T-helper 2 cell treated with Interferon-gamma antibody and Interleukin-4, amounts not matched to agents 100 ng/mL and 5 ng/mL, for 36 hours (primary cell): ENCODE measurements at regions not wholly inside any gene's neighbourhood (a gene's known extent, or its start where the extent isn't known, plus 50 kb on each side); places are given as distances from the start of the nearest gene placed in this dataset.
"Not testable (repeated sequence)": the region's sequence is repeated elsewhere in the genome, so short reads cannot be mapped to it uniquely, and the experiment has no call there.

Experiments
- intact Hi-C: fragments of 100-400 bp; cut with micrococcal nuclease; formaldehyde crosslinking; loops from one replicate; pipeline ENCODE4 v1.15.1; 2023

DNA sequence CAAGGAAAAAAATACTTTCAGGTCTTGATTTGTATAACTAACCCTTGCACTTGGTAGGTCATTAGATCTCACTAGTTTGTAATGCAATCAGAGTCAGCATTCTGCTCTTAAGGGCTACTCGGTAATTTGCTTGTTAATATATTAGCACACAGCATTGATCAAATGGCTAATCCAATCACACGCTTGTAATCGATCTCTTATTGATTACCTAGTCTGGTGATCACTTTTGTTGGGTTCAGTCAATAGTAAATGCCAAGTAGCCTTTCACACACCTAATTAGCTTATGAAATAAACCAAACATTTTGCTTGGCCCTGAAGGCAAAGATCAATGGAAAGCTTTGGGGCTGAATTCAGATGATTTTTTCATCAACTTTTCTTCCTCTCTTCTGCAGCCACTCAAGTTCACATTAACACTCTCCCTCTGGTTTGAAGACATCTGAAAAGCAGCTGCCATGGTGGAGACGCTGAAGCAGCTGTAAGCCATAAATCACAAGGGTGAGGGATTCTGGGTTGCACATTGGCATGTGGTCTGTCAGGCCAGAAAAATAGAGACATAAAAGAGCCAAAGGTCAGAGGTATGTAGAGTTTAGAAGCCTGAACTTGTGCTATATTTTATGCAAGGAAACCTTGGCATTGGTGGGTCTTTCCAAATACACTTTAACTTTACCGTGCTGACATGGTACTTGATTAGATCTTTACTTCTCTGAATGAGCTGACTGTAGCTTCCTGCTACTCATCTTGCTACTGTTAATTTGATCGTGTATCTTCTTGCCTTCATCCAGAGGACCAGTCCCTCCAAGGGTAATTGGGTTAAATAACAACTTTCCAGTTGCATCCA is 234.4 kb downstream of the SIM1 start:
- intact Hi-C loops = no loop called here

DNA sequence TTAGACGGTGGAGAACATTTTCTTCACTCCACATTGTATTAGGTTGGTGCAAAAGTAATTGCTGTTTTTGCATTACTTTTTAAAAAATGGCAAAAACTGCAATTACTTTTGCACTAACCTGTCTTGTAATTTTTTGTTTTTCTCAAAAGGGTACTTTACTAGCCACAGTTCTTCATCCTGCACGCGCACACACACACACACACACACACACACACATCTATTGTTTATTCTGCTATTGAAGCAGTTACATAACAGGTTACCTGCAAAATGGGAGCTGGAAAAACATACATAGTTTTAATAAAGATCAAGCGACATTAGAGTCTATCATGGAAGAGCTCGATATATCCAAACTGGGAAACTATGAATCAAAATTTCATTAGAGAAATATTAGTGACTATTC is 235.2 kb downstream of the SIM1 start:
- intact Hi-C loops = loop anchor here (1.0 to 2.0 kb wide), 2 partner anchors 29 to 57 kb away; no protein-coding TSS in a partner anchor

DNA sequence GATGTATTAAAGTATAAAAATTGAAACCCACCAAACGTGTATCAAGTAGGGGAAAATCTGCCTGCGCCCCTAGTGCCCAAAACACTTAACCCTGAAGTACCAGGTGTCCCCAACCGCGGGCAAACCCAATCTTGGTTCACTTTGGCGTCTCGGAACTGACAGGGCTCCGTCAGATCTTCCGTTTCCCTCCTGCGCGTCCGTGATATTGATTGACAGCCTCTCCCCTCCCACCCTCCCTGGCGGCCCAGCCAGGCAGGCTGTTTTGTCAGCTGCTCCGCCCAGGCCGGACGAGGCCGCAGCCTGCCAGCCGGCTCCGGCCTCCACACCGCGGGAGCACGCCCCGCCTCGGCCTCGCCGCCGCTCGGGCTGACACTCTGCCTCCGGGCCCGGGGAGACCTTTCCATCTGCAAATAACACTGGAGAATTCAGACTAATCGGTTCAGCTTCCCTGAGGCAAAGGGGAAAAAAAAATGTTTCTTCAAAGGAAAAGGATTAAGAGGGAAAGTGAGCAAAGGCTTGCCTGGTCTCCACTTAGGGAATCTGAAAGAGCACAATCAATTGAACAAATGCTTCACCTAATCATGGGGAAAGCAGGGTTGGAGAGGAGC is 234.9 kb upstream of the MCHR2 start:
- intact Hi-C loops = loop anchor here (1.0 to 2.0 kb wide), 2 partner anchors 29 to 56 kb away; no protein-coding TSS in a partner anchor

- intact Hi-C loops = loop anchor here (2.0 kb wide), 1 partner anchor 56 kb away; no protein-coding TSS in a partner anchor
Observed at GRCh38 chr6:100228437-100228833, 234.4 kb upstream of the MCHR2 start.

- intact Hi-C loops = no loop called here
Observed at GRCh38 chr6:100226811-100227210, 232.8 kb upstream of the MCHR2 start.

- intact Hi-C loops = not testable (repeated sequence)
Observed at GRCh38 chr6:100223952-100224351, 229.9 kb upstream of the MCHR2 start.

DNA sequence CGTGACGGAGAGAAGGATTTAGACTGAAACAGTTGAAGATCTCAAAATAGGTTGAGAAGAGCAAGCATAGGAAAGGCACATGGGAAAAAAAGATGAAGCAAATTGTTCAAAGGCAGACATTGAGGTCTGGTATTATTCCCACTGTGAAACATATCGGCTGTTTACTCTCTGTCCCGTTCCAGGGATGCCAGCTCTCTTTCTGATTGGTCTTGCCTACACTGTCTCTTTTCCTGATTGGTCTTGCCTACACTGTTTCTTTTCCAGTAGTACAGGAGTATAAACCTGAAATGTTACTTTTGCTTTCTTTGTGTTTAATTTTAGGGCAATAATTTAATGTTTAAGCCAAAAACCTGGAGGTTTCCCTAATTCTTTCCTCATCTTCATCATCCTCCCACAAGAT is 226.5 kb upstream of the MCHR2 start:
- intact Hi-C loops = no loop called here

DNA sequence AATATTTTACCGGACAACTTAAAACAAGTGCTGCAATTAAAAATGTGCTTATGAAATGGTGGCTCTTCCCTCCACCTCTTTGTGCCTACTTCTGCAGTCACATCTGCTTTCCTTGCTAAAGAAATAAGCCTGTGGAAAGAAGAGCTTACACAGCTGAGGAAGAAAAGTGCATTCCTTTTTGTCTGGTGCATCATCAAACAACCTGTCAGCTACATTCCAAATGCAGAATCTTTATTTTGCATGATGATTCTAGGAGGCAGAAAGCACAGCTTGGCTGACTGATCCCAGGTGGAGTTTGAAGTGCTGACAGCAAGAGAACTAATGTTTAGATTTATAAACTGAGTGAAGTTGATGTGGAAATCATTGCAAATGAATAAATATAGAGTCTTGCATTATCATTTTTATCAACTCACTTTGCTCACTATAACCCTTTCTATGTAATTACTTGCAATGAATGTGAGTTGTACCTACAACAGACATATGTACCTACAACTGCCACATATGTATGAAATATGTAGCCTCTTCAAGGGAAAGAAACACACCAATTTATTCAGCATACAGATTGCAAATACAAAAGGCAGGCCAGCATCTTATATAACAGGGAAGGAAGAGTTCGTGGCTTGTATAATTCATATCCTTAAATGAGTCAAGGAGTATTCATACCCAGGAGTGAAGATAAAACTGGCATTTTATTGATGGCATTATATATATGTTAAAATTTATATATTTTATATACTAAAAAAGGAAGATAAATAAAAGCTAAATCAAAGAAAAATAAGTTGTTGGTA is 223.4 kb upstream of the MCHR2 start:
- intact Hi-C loops = no loop called here

DNA sequence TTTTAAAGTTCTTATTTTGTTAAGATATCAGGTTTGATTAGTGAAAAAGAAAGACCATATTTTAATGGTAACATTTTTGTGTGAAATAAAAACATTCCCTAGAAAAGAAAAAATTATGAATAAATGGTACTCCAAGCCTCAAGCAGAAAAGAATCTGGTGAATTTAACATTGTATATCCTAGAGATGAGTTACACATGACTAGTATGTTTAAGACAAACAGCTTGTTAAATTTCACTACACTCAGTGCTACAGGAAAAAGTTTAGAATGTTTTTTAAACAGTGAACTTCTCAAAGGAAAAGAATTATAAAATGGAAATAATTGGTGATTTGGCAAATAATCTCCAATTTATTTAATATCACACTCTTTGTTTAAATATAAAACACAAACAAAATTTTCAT is 222.7 kb upstream of the MCHR2 start:
- intact Hi-C loops = no loop called here

GRCh38 chr6:100212131-100212530 is 218.1 kb upstream of the MCHR2 start:
- intact Hi-C loops = no loop called here

DNA sequence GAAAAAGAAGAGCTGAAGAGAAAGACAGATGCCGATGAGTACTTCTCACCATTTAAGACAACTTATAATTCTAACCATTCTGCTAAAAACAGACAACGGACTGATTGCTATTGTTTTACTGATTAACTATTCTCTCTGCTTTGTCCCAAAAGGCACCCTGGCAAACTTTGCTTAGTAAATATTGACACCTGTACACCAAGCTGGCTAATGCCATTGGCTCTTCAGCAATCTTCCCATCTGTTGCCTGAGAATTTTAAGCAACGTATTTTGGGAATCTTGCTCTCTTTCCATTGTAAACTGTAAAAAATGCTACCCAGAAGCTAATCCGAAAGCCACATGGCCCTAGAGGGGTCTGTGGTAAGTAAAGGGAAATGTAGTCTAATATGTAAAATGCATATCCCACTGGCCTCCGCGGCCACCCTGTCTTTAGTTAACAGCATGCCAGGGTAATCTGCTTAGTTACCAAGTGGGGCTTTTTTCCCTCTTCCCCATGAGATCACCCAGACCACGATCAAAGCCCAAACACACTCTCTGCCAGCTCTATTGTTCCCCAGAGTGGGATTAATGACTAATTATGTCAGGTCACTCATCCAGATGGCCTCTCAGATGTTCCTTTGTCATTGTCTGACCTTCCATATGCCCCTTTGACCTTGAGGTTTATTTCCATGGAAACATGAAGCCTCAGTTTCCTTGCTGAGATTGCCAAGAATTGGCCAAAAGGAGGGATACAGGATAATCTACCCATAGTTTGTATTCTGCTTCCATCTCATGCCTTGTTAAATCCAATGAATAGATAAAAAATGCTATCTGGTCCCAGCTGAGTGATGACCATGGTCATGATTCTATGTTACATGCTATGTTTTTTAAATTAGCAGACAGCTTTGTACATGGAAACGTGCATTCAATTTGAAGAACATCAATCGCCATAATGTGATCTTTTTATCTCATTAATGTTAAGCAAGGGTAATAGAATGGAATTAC is 216.4 kb upstream of the MCHR2 start:
- intact Hi-C loops = no loop called here

DNA sequence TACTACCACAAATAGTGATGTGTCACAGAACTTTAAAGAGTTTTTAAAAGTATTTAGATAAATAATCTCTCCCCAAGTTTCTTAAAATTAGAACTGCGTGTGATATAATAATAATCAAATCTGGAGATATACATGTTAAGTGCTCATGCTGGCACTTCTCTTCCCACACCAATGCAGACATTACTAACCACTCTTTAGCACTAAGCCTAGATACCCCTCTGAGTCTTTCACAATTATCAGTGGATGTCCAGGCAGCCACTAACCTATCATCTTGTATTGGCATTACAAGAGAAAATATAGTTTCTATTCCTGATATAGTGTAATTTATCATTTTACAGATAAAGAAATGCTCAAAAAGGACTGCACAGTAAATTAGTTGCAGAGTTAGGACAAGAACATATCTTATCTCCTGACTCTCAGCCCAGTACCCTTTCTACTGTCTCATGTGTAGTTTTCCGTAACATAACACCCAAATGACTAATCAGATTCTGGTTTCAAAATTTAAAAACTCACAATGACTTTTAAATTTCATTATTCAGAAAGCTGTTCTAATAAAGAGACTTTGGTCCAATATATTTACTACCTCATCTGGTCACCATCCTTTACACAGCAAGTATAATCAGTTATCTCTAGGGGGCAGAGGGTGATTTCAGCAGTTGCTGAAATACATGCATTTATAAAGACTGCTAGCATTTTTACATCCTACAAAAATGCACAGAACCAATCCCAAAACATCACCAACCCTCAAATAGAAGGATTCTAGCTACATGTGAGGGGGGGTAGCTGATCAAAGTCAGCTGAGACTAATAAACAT is 215.5 kb upstream of the MCHR2 start:
- intact Hi-C loops = no loop called here

- intact Hi-C loops = no loop called here
Observed at GRCh38 chr6:100203400-100203799, 209.4 kb upstream of the MCHR2 start.

DNA sequence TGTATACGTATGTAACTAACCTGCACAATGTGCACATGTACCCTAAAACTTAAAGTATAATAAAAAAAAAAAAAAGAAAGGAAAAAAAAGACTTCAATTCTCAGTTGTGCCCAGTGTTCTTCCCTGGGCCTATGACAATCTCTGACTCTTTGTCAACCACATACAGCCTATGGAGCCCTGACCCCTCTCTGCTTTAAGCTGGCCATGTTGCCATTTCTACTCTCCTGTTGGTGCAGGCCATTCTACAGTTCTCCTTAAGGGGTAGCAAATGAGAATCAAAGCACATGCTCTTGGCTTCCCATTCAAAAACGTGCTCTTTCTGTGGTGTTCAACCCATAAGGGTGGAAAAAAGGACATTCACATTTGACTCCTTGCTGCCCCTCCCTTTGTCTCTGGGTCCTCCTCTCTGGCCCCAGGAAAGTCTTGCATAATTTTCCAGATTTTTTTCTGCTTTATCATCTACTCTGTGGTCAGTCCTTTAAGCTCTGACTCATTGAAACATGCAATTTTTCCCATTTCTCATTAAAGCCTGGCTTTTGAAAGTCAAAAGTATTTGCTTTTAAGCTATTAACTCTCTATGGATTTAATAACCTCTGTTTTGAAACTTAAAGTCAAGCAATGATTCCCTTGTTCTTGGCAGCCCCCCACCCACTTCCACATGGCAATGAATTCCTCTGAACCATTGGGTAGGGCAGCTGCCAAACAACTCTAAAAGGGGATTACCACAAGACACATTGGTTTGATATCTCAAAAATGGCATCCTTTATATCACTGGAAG is 208.6 kb upstream of the MCHR2 start:
- intact Hi-C loops = no loop called here

GRCh38 chr6:100196214-100196982 is 202.4 kb upstream of the MCHR2 start:
- intact Hi-C loops = not testable (repeated sequence)

DNA sequence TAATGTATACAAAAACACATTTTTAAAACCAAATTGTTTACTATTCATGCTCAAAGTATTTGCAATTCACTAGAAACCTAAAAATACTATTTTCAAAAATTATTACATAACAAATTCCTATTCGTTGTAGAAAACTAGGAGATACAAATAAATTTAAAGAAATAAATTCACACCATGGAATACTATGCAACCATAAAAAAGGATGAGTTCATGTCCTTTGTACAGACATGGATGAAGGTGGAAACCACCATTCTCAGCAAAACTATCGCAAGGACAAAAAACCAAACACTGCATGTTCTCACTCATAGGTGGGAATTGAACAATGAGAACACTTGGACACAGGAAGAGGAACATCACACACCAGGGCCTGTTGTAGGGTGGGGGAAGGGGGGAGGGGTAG is 201.2 kb upstream of the MCHR2 start:
- intact Hi-C loops = not testable (repeated sequence)

DNA sequence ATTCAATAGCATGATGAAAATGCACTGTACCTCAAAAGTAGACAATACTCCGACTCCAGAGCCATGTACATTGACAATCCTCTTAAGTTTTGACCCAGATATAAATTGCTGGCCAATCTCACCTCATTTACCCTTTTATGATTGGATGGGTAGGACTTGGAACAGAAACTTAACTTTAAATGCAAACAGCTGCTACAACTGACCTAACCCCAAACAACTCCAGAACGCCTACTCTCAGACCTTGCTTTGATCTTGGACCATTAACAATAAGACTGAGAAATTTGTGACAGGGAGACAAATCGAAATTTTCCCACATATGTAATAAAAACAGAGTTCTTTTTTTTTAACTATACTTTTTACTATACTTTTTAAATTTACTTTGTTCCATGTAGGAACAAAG is 200.5 kb upstream of the MCHR2 start:
- intact Hi-C loops = no loop called here

- intact Hi-C loops = no loop called here
Observed at GRCh38 chr6:100188754-100189153, 194.7 kb upstream of the MCHR2 start.
